Endothelial cell of umbilical vein (primary cell): ENCODE measurements at regions not wholly inside any gene's neighbourhood (a gene's known extent, or its start where the extent isn't known, plus 50 kb on each side); places are given as distances from the start of the nearest gene placed in this dataset.

Source experiments
- CTCF ChIP-seq, 2 donors: IDR thresholded peaks; 1 replicate in 1 of 2; 2 replicates in 1 of 2; pipeline ENCODE4 v1.5.1; 2011; ENCODE audit warnings: low read length in 2 of 2, mild to moderate bottlenecking in 2 of 2, moderate library complexity in 2 of 2, control low read depth in 1 of 2, inconsistent platforms in 1 of 2, low read depth in 1 of 2; ENCODE audit not compliant: insufficient read depth in 1 of 2; ENCODE audit errors: extremely low read depth in 1 of 2
- EZH2 ChIP-seq: IDR thresholded peaks from 2 replicates; pipeline ENCODE4 v1.6.1; 2012; ENCODE audit warnings: borderline replicate concordance, low read depth, mild to moderate bottlenecking, moderate library complexity, low read length, inconsistent platforms; ENCODE audit not compliant: severe bottlenecking
- FOS ChIP-seq: IDR thresholded peaks from 2 replicates; pipeline ENCODE4 v1.6.1; 2011; ENCODE audit warnings: mild to moderate bottlenecking, low read length, moderate library complexity, borderline replicate concordance; ENCODE audit not compliant: insufficient read depth
- MAX ChIP-seq: IDR thresholded peaks from 2 replicates; pipeline ENCODE4 v1.6.1; 2011; ENCODE audit not compliant: insufficient read depth, insufficient read length
- MYC ChIP-seq: IDR thresholded peaks from one replicate; pipeline ENCODE4 v1.6.1; 2011; ENCODE audit warnings: mild to moderate bottlenecking, low read depth, low read length
- POLR2A ChIP-seq: IDR thresholded peaks from 2 replicates; pipeline ENCODE4 v1.6.1; 2012; ENCODE audit warnings: low read depth, mild to moderate bottlenecking, control low read depth, low read length
- POLR2AphosphoS5 ChIP-seq: IDR thresholded peaks from 2 replicates; pipeline ENCODE4 v1.6.1; 2012; ENCODE audit warnings: low read depth, mild to moderate bottlenecking, control low read depth, low read length, moderate library complexity; ENCODE audit not compliant: insufficient read depth

- TF ChIP-seq POLR2AphosphoS5, result no peak
- no peak for TF ChIP-seq CTCF (IDR thresholded peaks at IDR 0.05; ENCODE audit: extremely low read depth in 1 of 2, insufficient read depth in 1 of 2, low read depth in 1 of 2, low read length in 2 of 2)
- no peak for TF ChIP-seq POLR2A
- no peak for TF ChIP-seq EZH2
- no peak for TF ChIP-seq MYC
- TF ChIP-seq MAX, result no peak
- no peak for TF ChIP-seq FOS
Measured at GRCh38 chr13:31919971-31920726, 111.4 kb upstream of the FRY start.
